Neural cell (in vitro differentiated cells): ENCODE measurements at regions not wholly inside any gene's neighbourhood (a gene's known extent, or its start where the extent isn't known, plus 50 kb on each side); places are given as distances from the start of the nearest gene placed in this dataset.

Experiments used
- H2AFZ ChIP-seq: fragments of 200-600, 300-800 bp; sonication (generic), shearing (Covaris generic); 2 replicates; pipeline ENCODE4 v1.6.0; 2014; ENCODE audit warnings: low read depth, mild to moderate bottlenecking, antibody characterized with exemption, low read length, moderate library complexity
- H3F3A ChIP-seq: fragments of 200-600 bp; shearing (Covaris generic); 2 replicates; pipeline ENCODE4 v1.6.1; 2016; ENCODE audit warnings: mild to moderate bottlenecking, moderate library complexity, mixed read lengths, antibody characterized with exemption, low read length; ENCODE audit not compliant: insufficient read depth, poor library complexity, severe bottlenecking
- H3K27ac ChIP-seq: fragments of 200-600, 300-800 bp; sonication (generic), shearing (Covaris generic); 2 replicates; pipeline ENCODE4 v1.5.1; 2014; ENCODE audit warnings: mild to moderate bottlenecking, low read length, moderate library complexity
- H3K27me3 ChIP-seq: fragments of 300-800, 200-600 bp; sonication (generic), shearing (Covaris generic); 2 replicates; pipeline ENCODE4 v1.6.0; 2014; ENCODE audit warnings: mild to moderate bottlenecking, low read depth, low read length, moderate library complexity; ENCODE audit not compliant: insufficient read depth
- H3K36me3 ChIP-seq: fragments of 300-800, 200-600 bp; sonication (generic), shearing (Covaris generic); 2 replicates; pipeline ENCODE4 v1.5.1; 2014; ENCODE audit warnings: mild to moderate bottlenecking, antibody characterized with exemption, low read length, moderate library complexity; ENCODE audit not compliant: insufficient read depth
- H3K4me2 ChIP-seq: fragments of 300-800, 200-600 bp; sonication (generic), shearing (Covaris generic); 2 replicates; pipeline ENCODE4 v1.6.0; 2014; ENCODE audit warnings: mild to moderate bottlenecking, low read length
- H3K4me3 ChIP-seq: fragments of 300-800, 200-600 bp; sonication (generic), shearing (Covaris generic); 2 replicates; pipeline ENCODE4 v1.5.1; 2014; ENCODE audit warnings: mild to moderate bottlenecking, low read length, moderate library complexity
- H3K79me2 ChIP-seq: fragments of 200-600 bp; shearing (Covaris generic); replicated peaks from 2 replicates; pipeline ENCODE4 v1.6.0; 2014; ENCODE audit warnings: mild to moderate bottlenecking, low read length, moderate library complexity; ENCODE audit not compliant: insufficient read depth
- H3K9ac ChIP-seq: fragments of 300-800, 200-600 bp; sonication (generic), shearing (Covaris generic); 2 replicates; pipeline ENCODE4 v1.6.1; 2016; ENCODE audit warnings: mild to moderate bottlenecking, low read length, mixed read lengths
- H3K9me2 ChIP-seq: fragments of 200-600 bp; shearing (Covaris generic); 2 replicates; pipeline ENCODE4 v1.6.1; 2016; ENCODE audit warnings: mild to moderate bottlenecking, low read length, mixed read lengths; ENCODE audit not compliant: insufficient read depth
- H3K9me3 ChIP-seq: fragments of 200-600, 300-800 bp; sonication (generic), shearing (Covaris generic); 2 replicates; pipeline ENCODE4 v1.6.1; 2016; ENCODE audit warnings: mild to moderate bottlenecking, mixed run types, low read length, moderate library complexity, mixed read lengths
- H4K20me1 ChIP-seq: fragments of 200-600 bp; shearing (Covaris generic); 2 replicates; pipeline ENCODE4 v1.6.1; 2016; ENCODE audit warnings: mild to moderate bottlenecking, mixed run types; ENCODE audit not compliant: insufficient read depth
- EP300 ChIP-seq: fragments of 450-650 bp; conservative IDR thresholded peaks from 2 replicates; pipeline ENCODE4 v1.6.1; 2014; ENCODE audit warnings: antibody characterized with exemption, mild to moderate bottlenecking, moderate library complexity; ENCODE audit not compliant: poor library complexity, severe bottlenecking
- EZH2 ChIP-seq: fragments of 200-600, 300-800 bp; shearing (Covaris generic), sonication (generic); IDR thresholded peaks from 2 replicates; pipeline ENCODE4 v1.6.1; 2014; ENCODE audit warnings: antibody characterized with exemption, low read length, borderline replicate concordance, mild to moderate bottlenecking; ENCODE audit not compliant: insufficient read depth, poor library complexity, severe bottlenecking
- MXI1 ChIP-seq: fragments of 450-650 bp; conservative IDR thresholded peaks from 2 replicates; pipeline ENCODE4 v1.6.1; 2014; ENCODE audit warnings: antibody characterized with exemption, mild to moderate bottlenecking; ENCODE audit not compliant: poor library complexity, severe bottlenecking
- POLR2AphosphoS5 ChIP-seq: IDR thresholded peaks from 2 replicates; pipeline ENCODE4 v1.6.1; 2012
- RAD21 ChIP-seq: fragments of 450-650 bp; conservative IDR thresholded peaks from 2 replicates; pipeline ENCODE4 v1.6.1; 2014; ENCODE audit warnings: antibody characterized with exemption, mild to moderate bottlenecking, moderate library complexity
- REST ChIP-seq: IDR thresholded peaks from 2 replicates; pipeline ENCODE4 v1.6.1; 2012; ENCODE audit warnings: borderline replicate concordance
- SMC3 ChIP-seq: fragments of 450-650 bp; conservative IDR thresholded peaks from 2 replicates; pipeline ENCODE4 v1.6.1; 2014; ENCODE audit warnings: antibody characterized with exemption, mild to moderate bottlenecking, moderate library complexity; ENCODE audit not compliant: poor library complexity
- TAF1 ChIP-seq: IDR thresholded peaks from 2 replicates; pipeline ENCODE4 v1.6.1; 2012; ENCODE audit warnings: low read depth
- TF ChIP-seq, protein P1 (sequence below): fragments of 450-650 bp; IDR thresholded peaks from 2 replicates; pipeline ENCODE4 v1.5.1; 2014; ENCODE audit warnings: antibody characterized with exemption, mild to moderate bottlenecking, moderate library complexity; ENCODE audit not compliant: poor library complexity, severe bottlenecking

- Histone ChIP-seq H3K27ac (no peak overlapping the region), H3F3A (no peaks in the 10 kb centered on the region), H3K9ac (no peak overlapping the region), H3K4me2 (no peak overlapping the region), H4K20me1 (no peaks in the 10 kb centered on the region), H3K9me3 (no peaks in the 10 kb centered on the region), H3K4me3 (no peak overlapping the region), H3K9me2 (no peaks in the 10 kb centered on the region), H3K27me3 (no peaks in the 10 kb centered on the region), H3K79me2 (no peaks in the 10 kb centered on the region), H2AFZ (no peak overlapping the region), H3K36me3 (no peaks in the 10 kb centered on the region)
- no peak for TF ChIP-seq EZH2
- TF ChIP-seq RAD21: no peak
- TF ChIP-seq TAF1: no peak
- no peak for TF ChIP-seq MXI1
- no peak for TF ChIP-seq SMC3
- TF ChIP-seq POLR2AphosphoS5: no peak
- TF ChIP-seq, protein P1, sequence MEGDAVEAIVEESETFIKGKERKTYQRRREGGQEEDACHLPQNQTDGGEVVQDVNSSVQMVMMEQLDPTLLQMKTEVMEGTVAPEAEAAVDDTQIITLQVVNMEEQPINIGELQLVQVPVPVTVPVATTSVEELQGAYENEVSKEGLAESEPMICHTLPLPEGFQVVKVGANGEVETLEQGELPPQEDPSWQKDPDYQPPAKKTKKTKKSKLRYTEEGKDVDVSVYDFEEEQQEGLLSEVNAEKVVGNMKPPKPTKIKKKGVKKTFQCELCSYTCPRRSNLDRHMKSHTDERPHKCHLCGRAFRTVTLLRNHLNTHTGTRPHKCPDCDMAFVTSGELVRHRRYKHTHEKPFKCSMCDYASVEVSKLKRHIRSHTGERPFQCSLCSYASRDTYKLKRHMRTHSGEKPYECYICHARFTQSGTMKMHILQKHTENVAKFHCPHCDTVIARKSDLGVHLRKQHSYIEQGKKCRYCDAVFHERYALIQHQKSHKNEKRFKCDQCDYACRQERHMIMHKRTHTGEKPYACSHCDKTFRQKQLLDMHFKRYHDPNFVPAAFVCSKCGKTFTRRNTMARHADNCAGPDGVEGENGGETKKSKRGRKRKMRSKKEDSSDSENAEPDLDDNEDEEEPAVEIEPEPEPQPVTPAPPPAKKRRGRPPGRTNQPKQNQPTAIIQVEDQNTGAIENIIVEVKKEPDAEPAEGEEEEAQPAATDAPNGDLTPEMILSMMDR: no peak
- TF ChIP-seq EP300: no peak
- TF ChIP-seq REST: no peak
Observed at GRCh38 chr9:19975499-19975898, 186.7 kb upstream of the SLC24A2 start.

DNA sequence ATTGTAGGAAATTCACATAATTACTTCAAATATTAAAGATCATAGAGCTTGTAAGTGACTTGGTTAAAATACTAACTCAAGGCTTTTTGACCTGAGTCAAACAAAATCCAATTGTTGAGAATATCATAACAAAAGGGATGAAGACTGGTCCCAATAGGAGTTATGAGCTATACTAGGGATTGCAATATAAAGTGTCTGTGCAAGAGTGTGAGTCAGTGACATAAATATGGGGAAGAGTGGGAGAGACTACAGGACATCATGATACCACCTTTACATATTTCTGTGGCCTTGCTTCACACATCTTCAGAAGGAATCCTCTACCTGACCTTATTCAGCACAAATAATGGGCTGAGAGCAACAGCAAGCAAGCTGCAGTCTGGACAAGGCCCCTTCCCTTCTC lies 180.9 kb upstream of the SLC24A2 start:
- Histone ChIP-seq H3K9me3 (no peaks in the 10 kb centered on the region), H3K79me2 (no peaks in the 10 kb centered on the region), H3K27me3 (no peaks in the 10 kb centered on the region), H3K27ac (no peak overlapping the region), H3F3A (no peaks in the 10 kb centered on the region), H4K20me1 (no peaks in the 10 kb centered on the region), H3K4me3 (no peak overlapping the region), H2AFZ (no peak overlapping the region), H3K9ac (no peak overlapping the region), H3K4me2 (no peak overlapping the region), H3K9me2 (no peaks in the 10 kb centered on the region), H3K36me3 (no peaks in the 10 kb centered on the region)
- no peak for TF ChIP-seq POLR2AphosphoS5
- TF ChIP-seq RAD21: no peak
- no peak for TF ChIP-seq SMC3
- no peak for TF ChIP-seq REST
- TF ChIP-seq EP300: no peak
- TF ChIP-seq TAF1: no peak
- TF ChIP-seq, protein P1: no peak
- no peak for TF ChIP-seq EZH2
- TF ChIP-seq MXI1: no peak
